ENCODE measurements at regions not wholly inside any gene's neighbourhood (a gene's known extent, or its start where the extent isn't known, plus 50 kb on each side); places are given as distances from the start of the nearest gene placed in this dataset.

DNA sequence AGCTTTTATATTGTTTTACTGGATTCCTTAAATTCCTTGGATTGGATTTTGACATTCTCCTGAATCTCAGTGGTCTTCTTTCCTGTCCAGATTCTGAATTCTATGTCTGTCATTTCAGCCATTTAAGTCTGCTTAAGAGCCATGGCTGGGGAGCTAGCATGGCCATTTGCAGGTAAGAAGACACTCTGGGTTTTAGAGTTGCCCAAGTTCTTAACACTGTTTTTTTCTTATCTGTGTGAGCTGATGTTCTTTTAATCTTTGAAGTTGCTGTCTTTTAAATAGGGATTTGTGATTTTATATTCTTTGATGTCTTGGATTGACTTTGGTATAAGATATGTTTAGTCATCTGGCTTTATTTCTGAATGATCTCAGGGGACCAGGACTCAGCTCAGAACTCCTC lies 677.2 kb downstream of the CCDC85A start:
- no peak for DNase-seq
- no peaks in the 10 kb centered on the region for H3K36me3 Mint-ChIP-seq (ENCODE audit: insufficient read depth, unreplicated experiment)
- TF ChIP-seq, protein P1, sequence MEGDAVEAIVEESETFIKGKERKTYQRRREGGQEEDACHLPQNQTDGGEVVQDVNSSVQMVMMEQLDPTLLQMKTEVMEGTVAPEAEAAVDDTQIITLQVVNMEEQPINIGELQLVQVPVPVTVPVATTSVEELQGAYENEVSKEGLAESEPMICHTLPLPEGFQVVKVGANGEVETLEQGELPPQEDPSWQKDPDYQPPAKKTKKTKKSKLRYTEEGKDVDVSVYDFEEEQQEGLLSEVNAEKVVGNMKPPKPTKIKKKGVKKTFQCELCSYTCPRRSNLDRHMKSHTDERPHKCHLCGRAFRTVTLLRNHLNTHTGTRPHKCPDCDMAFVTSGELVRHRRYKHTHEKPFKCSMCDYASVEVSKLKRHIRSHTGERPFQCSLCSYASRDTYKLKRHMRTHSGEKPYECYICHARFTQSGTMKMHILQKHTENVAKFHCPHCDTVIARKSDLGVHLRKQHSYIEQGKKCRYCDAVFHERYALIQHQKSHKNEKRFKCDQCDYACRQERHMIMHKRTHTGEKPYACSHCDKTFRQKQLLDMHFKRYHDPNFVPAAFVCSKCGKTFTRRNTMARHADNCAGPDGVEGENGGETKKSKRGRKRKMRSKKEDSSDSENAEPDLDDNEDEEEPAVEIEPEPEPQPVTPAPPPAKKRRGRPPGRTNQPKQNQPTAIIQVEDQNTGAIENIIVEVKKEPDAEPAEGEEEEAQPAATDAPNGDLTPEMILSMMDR (IDR thresholded peaks at IDR 0.05; ENCODE audit: insufficient read depth in 1 of 2, low read depth in 1 of 2, low read length in 1 of 2, severe bottlenecking in 1 of 2, unreplicated experiment in 1 of 2): no peak
- no peaks in the 10 kb centered on the region for H3K27me3 ChIP-seq (replicated peaks; ENCODE audit: control insufficient read depth, insufficient read depth, low read length)
- BruUV-seq (replicated peaks): no TSS peak
- H3K9me3 Mint-ChIP-seq (ENCODE audit: unreplicated experiment): no peaks in the 10 kb centered on the region
- ChIA-PET POLR2A (no interaction called here), CTCF (no interaction called here)
- no peaks in the 10 kb centered on the region for H3K36me3 ChIP-seq (ENCODE audit: control insufficient read depth, insufficient read depth, low read length)
- no peak overlapping the region for H3K4me3 ChIP-seq (ENCODE audit: low read depth, low read length)
- no peaks in the 10 kb centered on the region for H3K4me1 ChIP-seq
- H3K27me3 Mint-ChIP-seq (ENCODE audit: insufficient read depth, unreplicated experiment): no peaks in the 10 kb centered on the region
- H3K27ac Mint-ChIP-seq (ENCODE audit: unreplicated experiment): no peak overlapping the region
- no peak overlapping the region for H3K4me3 Mint-ChIP-seq (ENCODE audit: unreplicated experiment)
- H3K9me3 ChIP-seq: no peaks in the 10 kb centered on the region
- H3K4me1 Mint-ChIP-seq (ENCODE audit: low read depth, unreplicated experiment): no peaks in the 10 kb centered on the region
- intact Hi-C loops (cut with micrococcal nuclease; ENCODE audit: unreplicated experiment): no loop called here

DNA sequence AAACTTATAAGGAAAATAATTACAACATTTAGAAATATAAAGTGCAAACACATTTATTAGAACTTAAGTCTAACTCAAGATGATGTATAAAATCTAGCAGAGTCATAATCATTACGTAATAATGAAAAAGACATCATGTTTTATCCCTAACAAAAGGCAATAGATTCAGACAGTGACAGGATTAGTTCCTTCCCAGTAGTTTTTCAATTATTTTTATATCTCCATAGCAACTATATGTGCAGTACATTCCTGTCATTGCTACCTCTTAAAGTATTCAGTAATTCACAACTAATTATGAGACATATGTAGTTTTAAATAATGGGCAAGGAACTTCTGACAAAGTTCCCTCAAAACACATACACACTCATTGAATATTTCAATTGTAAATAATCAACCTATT lies 687.9 kb downstream of the CCDC85A start:
- Mint-ChIP-seq H3K27me3 (ENCODE audit: insufficient read depth, unreplicated experiment) (no peaks in the 10 kb centered on the region), H3K4me3 (ENCODE audit: unreplicated experiment) (no peak overlapping the region)
- intact Hi-C loops (cut with micrococcal nuclease; ENCODE audit: unreplicated experiment): no loop called here

DNA sequence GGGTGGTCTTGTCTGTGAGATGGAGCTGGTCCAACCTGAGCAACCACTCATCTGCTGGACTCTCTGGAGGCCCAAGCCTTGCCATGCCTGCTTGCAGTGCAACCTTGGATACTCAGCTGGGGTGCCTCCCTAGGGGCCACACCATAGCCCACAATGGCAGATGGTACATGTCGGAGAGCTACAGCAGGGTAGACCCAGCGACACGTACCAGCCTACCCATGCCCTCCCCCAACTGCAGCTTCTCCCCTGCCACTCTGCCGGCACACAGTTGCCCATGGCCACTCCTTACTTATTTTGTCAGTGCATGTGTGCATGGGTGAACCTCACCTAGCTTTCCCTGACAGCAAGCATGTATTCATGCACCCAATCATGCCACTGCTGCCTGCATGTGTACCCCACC lies 690.9 kb downstream of the CCDC85A start:
- no peaks in the 10 kb centered on the region for H3K27me3 ChIP-seq (replicated peaks; ENCODE audit: control insufficient read depth, insufficient read depth, low read length)
- H3K36me3 Mint-ChIP-seq (ENCODE audit: insufficient read depth, unreplicated experiment): no peaks in the 10 kb centered on the region
- no peaks in the 10 kb centered on the region for H3K4me1 Mint-ChIP-seq (ENCODE audit: low read depth, unreplicated experiment)
- no peaks in the 10 kb centered on the region for H3K9me3 Mint-ChIP-seq (ENCODE audit: unreplicated experiment)
- POLR2A ChIA-PET: no interaction called here
- no peaks in the 10 kb centered on the region for H3K4me1 ChIP-seq
- H3K4me3 Mint-ChIP-seq (ENCODE audit: unreplicated experiment): no peak overlapping the region
- DNase-seq: no peak
- intact Hi-C loops (cut with micrococcal nuclease; ENCODE audit: unreplicated experiment): no loop called here
- peaks cover 5% of the 10 kb centered on the region for H3K27me3 Mint-ChIP-seq (ENCODE audit: insufficient read depth, unreplicated experiment)
- H3K27ac Mint-ChIP-seq (ENCODE audit: unreplicated experiment): no peak overlapping the region
- H3K4me3 ChIP-seq (ENCODE audit: low read depth, low read length): no peak overlapping the region
- BruUV-seq (replicated peaks): no TSS peak
- no peaks in the 10 kb centered on the region for H3K9me3 ChIP-seq
- CTCF ChIA-PET: no interaction called here
- no peaks in the 10 kb centered on the region for H3K36me3 ChIP-seq (ENCODE audit: control insufficient read depth, insufficient read depth, low read length)
- TF ChIP-seq, protein P1 (IDR thresholded peaks at IDR 0.05; ENCODE audit: insufficient read depth in 1 of 2, low read depth in 1 of 2, low read length in 1 of 2, severe bottlenecking in 1 of 2, unreplicated experiment in 1 of 2): no peak

More for the DNA sequence above, 687.9 kb downstream of the CCDC85A start:
- no peaks in the 10 kb centered on the region for H3K36me3 Mint-ChIP-seq (ENCODE audit: insufficient read depth, unreplicated experiment)
- POLR2A ChIA-PET: no interaction called here
- Histone ChIP-seq H3K9me3 (no peaks in the 10 kb centered on the region), H3K4me1 (no peaks in the 10 kb centered on the region), H3K36me3 (ENCODE audit: control insufficient read depth, insufficient read depth, low read length) (no peaks in the 10 kb centered on the region), H3K4me3 (ENCODE audit: low read depth, low read length) (no peak overlapping the region), H3K27me3 (replicated peaks; ENCODE audit: control insufficient read depth, insufficient read depth, low read length) (no peaks in the 10 kb centered on the region)
- BruUV-seq (replicated peaks): no TSS peak
- no peaks in the 10 kb centered on the region for H3K9me3 Mint-ChIP-seq (ENCODE audit: unreplicated experiment)
- TF ChIP-seq, protein P1 (IDR thresholded peaks at IDR 0.05; ENCODE audit: insufficient read depth in 1 of 2, low read depth in 1 of 2, low read length in 1 of 2, severe bottlenecking in 1 of 2, unreplicated experiment in 1 of 2): no peak
- H3K4me1 Mint-ChIP-seq (ENCODE audit: low read depth, unreplicated experiment): no peaks in the 10 kb centered on the region
- CTCF ChIA-PET: no interaction called here
- no peak overlapping the region for H3K27ac Mint-ChIP-seq (ENCODE audit: unreplicated experiment)
- DNase-seq: no peak

Measured in Caco-2 (cell line).